Prostate gland (tissue), 2 donors: ENCODE measurements at regions not wholly inside any gene's neighbourhood (a gene's known extent, or its start where the extent isn't known, plus 50 kb on each side); places are given as distances from the start of the nearest gene placed in this dataset.

Experiments
- CTCF ChIP-seq, 4 experiments: fragments of 200-600 bp in 2 of 4; fragments of 450-650 bp in 2 of 4; sonication (generic) in 2 of 4; IDR thresholded peaks; 1 replicate in 3 of 4; 2 replicates in 1 of 4; pipeline ENCODE4 v1.5.1; 2016 to 2019; ENCODE audit warnings: antibody characterized with exemption in 4 of 4, mild to moderate bottlenecking in 2 of 4, moderate library complexity in 2 of 4
- POLR2A ChIP-seq: fragments of 450-650 bp; IDR thresholded peaks from one replicate; pipeline ENCODE4 v1.6.1; 2016; ENCODE audit warnings: antibody characterized with exemption, mild to moderate bottlenecking
- POLR2AphosphoS5 ChIP-seq: sonication (generic); formaldehyde crosslinking; IDR thresholded peaks from one replicate; pipeline ENCODE4 v1.6.1; 2017; ENCODE audit warnings: antibody characterized with exemption

GRCh38 chr1:166258017-166258416, 91.2 kb upstream of the FAM78B start:
- no peak for TF ChIP-seq POLR2AphosphoS5
- TF ChIP-seq CTCF (IDR thresholded peaks at IDR 0.05): no peak
- TF ChIP-seq POLR2A: no peak
